IMR-90 (cell line): ENCODE measurements at regions not wholly inside any gene's neighbourhood (a gene's known extent, or its start where the extent isn't known, plus 50 kb on each side); places are given as distances from the start of the nearest gene placed in this dataset.

Experiments
- ATAC-seq: fragments of 200-7000 bp; cut with Tn5 transposase; 2 replicates; pipeline ENCODE4 v1.9.1; 2020; ENCODE audit warnings: low read depth, mild to moderate bottlenecking, moderate library complexity
- BruUV-seq: library from RNA; stranded (reverse); fragments of 400-500 nt; replicated peaks from 2 replicates; lab custom pipeline; 2021; lab: Mats Ljungman, UMichigan
- CTCF ChIA-PET: fragments of 300-600 bp; formaldehyde crosslinking; extraction: SDS; loops from one replicate; lab custom pipeline; 2021; ENCODE audit warnings: antibody characterized with exemption; lab: Yijun Ruan, JAX
- POLR2A ChIA-PET: fragments of 300-600 bp; sonication (Branson Sonifier 250); formaldehyde crosslinking; loops from one replicate; lab custom pipeline; 2022; ENCODE audit warnings: antibody characterized with exemption; ENCODE audit not compliant: unreplicated experiment; lab: Charles Lee
- DNase-seq: peaks from one replicate; pipeline ENCODE4 v3.0.0; 2013
- H2AFZ ChIP-seq: replicated peaks from 2 replicates; pipeline ENCODE3; 2013; ENCODE audit warnings: low read length, mild to moderate bottlenecking; ENCODE audit not compliant: poor library complexity
- H2AK5ac ChIP-seq: 2 replicates; pipeline ENCODE4 v1.6.1; 2013; ENCODE audit warnings: low read depth, low read length, inconsistent platforms
- H2AK9ac ChIP-seq: replicated peaks from 2 replicates; pipeline ENCODE3; 2013; ENCODE audit warnings: mild to moderate bottlenecking, low read depth, low read length, moderate library complexity; ENCODE audit not compliant: poor library complexity
- H2BK120ac ChIP-seq: 2 replicates; pipeline ENCODE4 v1.6.1; 2013; ENCODE audit warnings: low read depth, low read length, inconsistent platforms
- H2BK15ac ChIP-seq: 3 replicates; pipeline ENCODE4 v1.6.1; 2013; ENCODE audit warnings: low read depth, low read length, inconsistent platforms
- H2BK20ac ChIP-seq: 2 replicates; pipeline ENCODE4 v1.6.1; 2013; ENCODE audit warnings: low read depth, mild to moderate bottlenecking, inconsistent platforms, low read length, moderate library complexity
- H2BK5ac ChIP-seq: 2 replicates; pipeline ENCODE4 v1.6.1; 2013; ENCODE audit warnings: mild to moderate bottlenecking, low read depth, low read length, inconsistent platforms; ENCODE audit not compliant: poor library complexity, severe bottlenecking
- H3K14ac ChIP-seq: replicated peaks from 2 replicates; pipeline ENCODE4 v1.6.1; 2013; ENCODE audit warnings: low read depth, low read length, inconsistent platforms
- H3K18ac ChIP-seq: 2 replicates; pipeline ENCODE4 v1.6.1; 2013; ENCODE audit warnings: low read depth, low read length, control low read depth
- H3K23ac ChIP-seq: 2 replicates; pipeline ENCODE4 v1.6.1; 2013; ENCODE audit warnings: low read depth, low read length, inconsistent platforms
- H3K27ac ChIP-seq: 2 replicates; pipeline ENCODE4 v1.5.1; 2013; ENCODE audit warnings: mild to moderate bottlenecking, control low read depth, low read length; ENCODE audit not compliant: insufficient read depth
- H3K27me3 ChIP-seq: 2 replicates; pipeline ENCODE4 v1.6.1; 2013; ENCODE audit warnings: low read length; ENCODE audit not compliant: control insufficient read depth, insufficient read depth
- H3K36me3 ChIP-seq: 2 replicates; pipeline ENCODE4 v1.6.1; 2013; ENCODE audit warnings: low read length, mixed read lengths; ENCODE audit not compliant: control insufficient read depth, insufficient read depth
- H3K4ac ChIP-seq: 2 replicates; pipeline ENCODE4 v1.6.1; 2013; ENCODE audit warnings: low read depth, low read length, inconsistent platforms
- H3K4me1 ChIP-seq: 2 replicates; pipeline ENCODE4 v1.6.1; 2013; ENCODE audit warnings: low read length, mixed read lengths; ENCODE audit not compliant: control insufficient read depth, insufficient read depth
- H3K4me2 ChIP-seq: 2 replicates; pipeline ENCODE4 v1.6.1; 2013; ENCODE audit warnings: low read depth, mild to moderate bottlenecking, control low read depth, low read length, moderate library complexity
- H3K4me3 ChIP-seq: 2 replicates; pipeline ENCODE4 v1.5.1; 2013; ENCODE audit warnings: low read depth, mild to moderate bottlenecking, control low read depth, low read length, moderate library complexity; ENCODE audit not compliant: insufficient read depth
- H3K56ac ChIP-seq: 2 replicates; pipeline ENCODE4 v1.6.1; 2013; ENCODE audit warnings: low read length, inconsistent platforms; ENCODE audit not compliant: insufficient read depth; ENCODE audit errors: extremely low read depth
- H3K79me1 ChIP-seq, 2 experiments: 2 replicates each; pipeline ENCODE4 v1.6.1; 2013; ENCODE audit warnings: low read length in 2 of 2, inconsistent platforms in 1 of 2, low read depth in 1 of 2
- H3K9ac ChIP-seq: 2 replicates; pipeline ENCODE4 v1.6.1; 2013; ENCODE audit warnings: low read depth, low read length, control low read depth
- H3K9me1 ChIP-seq: 2 replicates; pipeline ENCODE4 v1.6.1; 2013; ENCODE audit warnings: low read length, inconsistent platforms; ENCODE audit not compliant: insufficient read depth
- H3K9me3 ChIP-seq: 2 replicates; pipeline ENCODE4 v1.6.1; 2013; ENCODE audit warnings: low read length; ENCODE audit not compliant: control insufficient read depth, insufficient read depth
- H4K20me1 ChIP-seq: 2 replicates; pipeline ENCODE4 v1.6.1; 2013; ENCODE audit warnings: low read length, inconsistent platforms; ENCODE audit not compliant: insufficient read depth
- H4K5ac ChIP-seq: 2 replicates; pipeline ENCODE4 v1.6.1; 2013; ENCODE audit warnings: mild to moderate bottlenecking, low read depth, low read length, control low read depth
- H4K8ac ChIP-seq, 2 experiments: 2 replicates each; pipeline ENCODE4 v1.6.1; 2013; ENCODE audit warnings: low read depth in 2 of 2, low read length in 2 of 2, control low read depth in 1 of 2, inconsistent platforms in 1 of 2
- H4K91ac ChIP-seq: 2 replicates; pipeline ENCODE4 v1.6.1; 2013; ENCODE audit warnings: low read depth, low read length, inconsistent platforms; ENCODE audit not compliant: insufficient read depth
- MAFK ChIP-seq: IDR thresholded peaks from 2 replicates; pipeline ENCODE4 v1.6.1; 2012; ENCODE audit warnings: low read depth, low read length, improper control_type of control experiment
- POLR2A ChIP-seq: IDR thresholded peaks from 2 replicates; pipeline ENCODE4 v1.6.1; 2012; ENCODE audit warnings: mild to moderate bottlenecking, low read depth, low read length
- RCOR1 ChIP-seq: IDR thresholded peaks from 2 replicates; pipeline ENCODE4 v1.6.1; 2012; ENCODE audit warnings: mild to moderate bottlenecking, low read length, improper control_type of control experiment; ENCODE audit not compliant: insufficient replicate concordance
- WGBS, 2 experiments: methylation state at CpG; one replicate each; pipeline versions ENCODE4 v1.1.5 to v1.1.7; 2013; ENCODE audit warnings: missing lambda C conversion rate in 2 of 2; ENCODE audit not compliant: insufficient read length in 1 of 2; ENCODE audit errors: extremely low coverage in 2 of 2; 5-methylcytosine and 5-hydroxymethylcytosine counted together
- dilution Hi-C: fragments of 300-500 bp; cut with HindIII; formaldehyde crosslinking; loops from one replicate; pipeline ENCODE4 v1.14.3; 2018; ENCODE audit warnings: low sequenced_read_pairs; ENCODE audit not compliant: unreplicated experiment
- in situ Hi-C: fragments of 300-500 bp; cut with MboI; formaldehyde crosslinking; loops from 3 replicates; pipeline ENCODE4 v1.14.3; 2019; ENCODE audit warnings: low sequenced_read_pairs, inconsistent platforms, mixed read lengths
- intact Hi-C: fragments of 100-400 bp; cut with micrococcal nuclease; formaldehyde crosslinking; loops from 2 replicates; pipeline ENCODE4 v1.10.0; 2022
- TF ChIP-seq, protein P1 (sequence below): fragments of 150-350 bp; IDR thresholded peaks from 2 replicates; pipeline ENCODE4 v1.6.1; 2017; ENCODE audit warnings: mild to moderate bottlenecking, antibody characterized with exemption, low read length, low read depth
- TF ChIP-seq, protein P2 (sequence below): conservative IDR thresholded peaks from 2 replicates; pipeline ENCODE4 v1.5.1; 2012; ENCODE audit warnings: mild to moderate bottlenecking, low read depth, low read length, improper control_type of control experiment

DNA sequence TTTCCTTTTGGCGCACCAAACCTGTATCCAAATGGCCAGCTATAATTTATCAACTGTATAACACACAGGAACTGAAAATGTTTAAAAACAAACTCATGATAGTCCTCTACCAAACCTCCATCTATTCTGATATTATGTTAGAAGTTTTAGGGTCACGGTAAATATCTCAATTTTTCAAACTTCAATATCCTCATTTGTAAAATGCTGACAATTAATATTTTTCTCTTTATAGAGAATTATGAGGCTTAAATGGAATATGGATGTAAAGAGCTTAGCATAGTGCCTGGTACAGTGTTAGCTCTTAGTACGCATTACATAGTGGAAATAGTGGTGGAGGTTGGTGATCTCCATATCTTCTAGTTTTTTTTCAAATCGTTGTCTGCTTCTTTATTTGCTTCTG is 917.6 kb downstream of the TLE4 start:
- dilution Hi-C loops, result no loop called here
- Histone ChIP-seq H3K36me3 (no peaks in the 10 kb centered on the region), H3K56ac (no peak overlapping the region), H2AK9ac (no peak overlapping the region), H2BK120ac (no peak overlapping the region), H3K27ac (no peak overlapping the region), H3K79me1 (no peaks in the 10 kb centered on the region), H2BK5ac (no peak overlapping the region), H3K4me1 (no peaks in the 10 kb centered on the region), H2AK5ac (no peak overlapping the region), H3K4ac (no peak overlapping the region), H2AFZ (no peak overlapping the region), H3K4me3 (no peak overlapping the region), H4K8ac (no peak overlapping the region), H3K14ac (no peak overlapping the region), H4K20me1 (no peaks in the 10 kb centered on the region), H3K18ac (no peak overlapping the region), H3K9me1 (no peaks in the 10 kb centered on the region), H3K9ac (no peak overlapping the region), H4K91ac (no peak overlapping the region), H3K27me3 (no peaks in the 10 kb centered on the region), H3K4me2 (no peak overlapping the region), H2BK15ac (no peak overlapping the region), H3K23ac (no peak overlapping the region), H4K5ac (no peak overlapping the region), H3K9me3 (no peaks in the 10 kb centered on the region), H2BK20ac (no peak overlapping the region)
- no peak for ATAC-seq
- CTCF ChIA-PET, result no interaction called here
- intact Hi-C loops, result no loop called here
- no peak for DNase-seq
- BruUV-seq, result no TSS peak
- POLR2A ChIA-PET, result no interaction called here
- no CpG with 5 or more reads among the region's 4 CpGs for WGBS, 2 experiments
- no peak for TF ChIP-seq RCOR1
- TF ChIP-seq, protein P1, sequence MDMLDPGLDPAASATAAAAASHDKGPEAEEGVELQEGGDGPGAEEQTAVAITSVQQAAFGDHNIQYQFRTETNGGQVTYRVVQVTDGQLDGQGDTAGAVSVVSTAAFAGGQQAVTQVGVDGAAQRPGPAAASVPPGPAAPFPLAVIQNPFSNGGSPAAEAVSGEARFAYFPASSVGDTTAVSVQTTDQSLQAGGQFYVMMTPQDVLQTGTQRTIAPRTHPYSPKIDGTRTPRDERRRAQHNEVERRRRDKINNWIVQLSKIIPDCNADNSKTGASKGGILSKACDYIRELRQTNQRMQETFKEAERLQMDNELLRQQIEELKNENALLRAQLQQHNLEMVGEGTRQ, result no peak
- TF ChIP-seq POLR2A, result no peak
- TF ChIP-seq, protein P2, sequence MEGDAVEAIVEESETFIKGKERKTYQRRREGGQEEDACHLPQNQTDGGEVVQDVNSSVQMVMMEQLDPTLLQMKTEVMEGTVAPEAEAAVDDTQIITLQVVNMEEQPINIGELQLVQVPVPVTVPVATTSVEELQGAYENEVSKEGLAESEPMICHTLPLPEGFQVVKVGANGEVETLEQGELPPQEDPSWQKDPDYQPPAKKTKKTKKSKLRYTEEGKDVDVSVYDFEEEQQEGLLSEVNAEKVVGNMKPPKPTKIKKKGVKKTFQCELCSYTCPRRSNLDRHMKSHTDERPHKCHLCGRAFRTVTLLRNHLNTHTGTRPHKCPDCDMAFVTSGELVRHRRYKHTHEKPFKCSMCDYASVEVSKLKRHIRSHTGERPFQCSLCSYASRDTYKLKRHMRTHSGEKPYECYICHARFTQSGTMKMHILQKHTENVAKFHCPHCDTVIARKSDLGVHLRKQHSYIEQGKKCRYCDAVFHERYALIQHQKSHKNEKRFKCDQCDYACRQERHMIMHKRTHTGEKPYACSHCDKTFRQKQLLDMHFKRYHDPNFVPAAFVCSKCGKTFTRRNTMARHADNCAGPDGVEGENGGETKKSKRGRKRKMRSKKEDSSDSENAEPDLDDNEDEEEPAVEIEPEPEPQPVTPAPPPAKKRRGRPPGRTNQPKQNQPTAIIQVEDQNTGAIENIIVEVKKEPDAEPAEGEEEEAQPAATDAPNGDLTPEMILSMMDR, result no peak
- TF ChIP-seq MAFK, result peak; percentile 57
- in situ Hi-C loops, result no loop called here
